Astrocyte (in vitro differentiated cells and primary cell): ENCODE measurements at regions not wholly inside any gene's neighbourhood (a gene's known extent, or its start where the extent isn't known, plus 50 kb on each side); places are given as distances from the start of the nearest gene placed in this dataset.

Experiments
- DNase-seq: peaks from one replicate; pipeline ENCODE4 v3.0.0-alpha.2; 2010; ENCODE audit warnings: low read depth
- FAIRE-seq: peaks from 2 replicates; lab custom pipeline; 2011; peaks lifted over from hg19 to GRCh38; lab: Jason Lieb, UNC
- H2AFZ ChIP-seq: 2 replicates; pipeline ENCODE4 v1.6.0; 2012; ENCODE audit warnings: low read depth, low read length, inconsistent platforms
- H3K27ac ChIP-seq: 2 replicates; pipeline ENCODE4 v1.5.1; 2011; ENCODE audit warnings: low read depth, low read length, inconsistent platforms
- H3K27me3 ChIP-seq: 2 replicates; pipeline ENCODE4 v1.6.0; 2011; ENCODE audit warnings: low read length, inconsistent platforms; ENCODE audit not compliant: insufficient read depth
- H3K36me3 ChIP-seq: 2 replicates; pipeline ENCODE4 v1.5.1; 2011; ENCODE audit warnings: low read length, inconsistent platforms; ENCODE audit not compliant: insufficient read depth
- H3K4me1 ChIP-seq: 2 replicates; pipeline ENCODE4 v1.5.1; 2011; ENCODE audit warnings: low read length, inconsistent platforms; ENCODE audit not compliant: insufficient read depth
- H3K4me2 ChIP-seq: 2 replicates; pipeline ENCODE4 v1.6.0; 2012; ENCODE audit warnings: low read length, inconsistent platforms
- H3K4me3 ChIP-seq: 2 replicates; pipeline ENCODE4 v1.5.1; 2011; ENCODE audit warnings: low read depth, mild to moderate bottlenecking, low read length, inconsistent platforms; ENCODE audit not compliant: insufficient read depth
- H3K79me2 ChIP-seq: 2 replicates; pipeline ENCODE4 v1.6.0; 2012; ENCODE audit warnings: mild to moderate bottlenecking, low read length, inconsistent platforms; ENCODE audit not compliant: insufficient read depth
- H3K9ac ChIP-seq: 2 replicates; pipeline ENCODE4 v1.6.0; 2012; ENCODE audit warnings: mild to moderate bottlenecking, low read length, inconsistent platforms
- H3K9me3 ChIP-seq: 2 replicates; pipeline ENCODE4 v1.5.1; 2012; ENCODE audit warnings: low read depth, mild to moderate bottlenecking, low read length, inconsistent platforms; ENCODE audit not compliant: insufficient read depth
- H4K20me1 ChIP-seq: 2 replicates; pipeline ENCODE4 v1.6.0; 2012; ENCODE audit warnings: low read length, inconsistent platforms; ENCODE audit not compliant: insufficient read depth
- H3K27ac Mint-ChIP-seq: one replicate; pipeline ENCODE4 v1.8.0; 2021; ENCODE audit warnings: mild to moderate bottlenecking, mixed read lengths; ENCODE audit not compliant: unreplicated experiment
- H3K27me3 Mint-ChIP-seq: one replicate; pipeline ENCODE4 v1.8.0; 2021; ENCODE audit warnings: low read depth, mixed read lengths; ENCODE audit not compliant: unreplicated experiment
- H3K36me3 Mint-ChIP-seq: one replicate; pipeline ENCODE4 v1.8.0; 2021; ENCODE audit warnings: low read depth, mixed read lengths; ENCODE audit not compliant: unreplicated experiment
- H3K4me1 Mint-ChIP-seq: one replicate; pipeline ENCODE4 v1.8.0; 2021; ENCODE audit warnings: low read depth, mixed read lengths; ENCODE audit not compliant: unreplicated experiment
- H3K4me3 Mint-ChIP-seq: one replicate; pipeline ENCODE4 v1.8.0; 2021; ENCODE audit warnings: mild to moderate bottlenecking, moderate library complexity, mixed read lengths; ENCODE audit not compliant: unreplicated experiment
- H3K9me3 Mint-ChIP-seq: one replicate; pipeline ENCODE4 v1.8.0; 2021; ENCODE audit warnings: mild to moderate bottlenecking, mixed read lengths; ENCODE audit not compliant: unreplicated experiment
- CTCF ChIP-seq: IDR thresholded peaks from 2 replicates; pipeline ENCODE4 v1.5.1; 2011; ENCODE audit warnings: low read depth, mild to moderate bottlenecking, inconsistent platforms, low read length, moderate library complexity; ENCODE audit not compliant: insufficient read depth
- EZH2 ChIP-seq: IDR thresholded peaks from 2 replicates; pipeline ENCODE4 v1.6.1; 2012; ENCODE audit warnings: mild to moderate bottlenecking, low read length, inconsistent platforms; ENCODE audit not compliant: insufficient read depth

GRCh38 chr3:153337369-153337768 is 175.3 kb downstream of the RAP2B start:
- no peaks in the 10 kb centered on the region for H3K27me3 ChIP-seq
- peaks cover 7% of the 10 kb centered on the region for H3K9me3 Mint-ChIP-seq
- peaks cover 8% of the 10 kb centered on the region for H3K4me1 ChIP-seq
- H3K4me1 Mint-ChIP-seq, result peaks cover 28% of the 10 kb centered on the region
- H3K79me2 ChIP-seq, result no peaks in the 10 kb centered on the region
- no peaks in the 10 kb centered on the region for H3K27me3 Mint-ChIP-seq
- no peak overlapping the region for H2AFZ ChIP-seq
- no peaks in the 10 kb centered on the region for H3K9me3 ChIP-seq
- peak overlapping the region; percentile 56 for H3K27ac Mint-ChIP-seq
- no peak overlapping the region for H3K4me3 Mint-ChIP-seq
- TF ChIP-seq CTCF, result no peak
- no peak for TF ChIP-seq EZH2
- H3K4me2 ChIP-seq, result no peak overlapping the region
- no peaks in the 10 kb centered on the region for H3K36me3 ChIP-seq
- FAIRE-seq (no peak), DNase-seq (no peak)
- H4K20me1 ChIP-seq, result no peaks in the 10 kb centered on the region
- H3K9ac ChIP-seq, result no peak overlapping the region
- no peak overlapping the region for H3K27ac ChIP-seq
- peaks cover 5% of the 10 kb centered on the region for H3K36me3 Mint-ChIP-seq
- no peak overlapping the region for H3K4me3 ChIP-seq

GRCh38 chr3:153338487-153338886 is 176.5 kb downstream of the RAP2B start:
- H3K27ac ChIP-seq, result no peak overlapping the region
- no peaks in the 10 kb centered on the region for H3K9me3 ChIP-seq
- H3K36me3 Mint-ChIP-seq, result peaks cover 5% of the 10 kb centered on the region
- no peak for TF ChIP-seq EZH2
- no peak for TF ChIP-seq CTCF
- H3K27me3 ChIP-seq, result no peaks in the 10 kb centered on the region
- peaks cover 7% of the 10 kb centered on the region for H3K9me3 Mint-ChIP-seq
- H2AFZ ChIP-seq, result no peak overlapping the region
- no peaks in the 10 kb centered on the region for H3K79me2 ChIP-seq
- H3K36me3 ChIP-seq, result no peaks in the 10 kb centered on the region
- peak overlapping the region; percentile 97 for H3K27ac Mint-ChIP-seq
- H3K4me1 Mint-ChIP-seq, result peaks cover 37% of the 10 kb centered on the region
- H3K4me1 ChIP-seq, result peaks cover 8% of the 10 kb centered on the region
- FAIRE-seq, result no peak
- no peak overlapping the region for H3K9ac ChIP-seq
- no peak overlapping the region for H3K4me3 ChIP-seq
- no peak overlapping the region for H3K4me3 Mint-ChIP-seq
- H4K20me1 ChIP-seq, result no peaks in the 10 kb centered on the region
- peak; percentile 80 for DNase-seq
- no peaks in the 10 kb centered on the region for H3K27me3 Mint-ChIP-seq
- peak overlapping the region; percentile 0 for H3K4me2 ChIP-seq

- no peak for FAIRE-seq
Observed at GRCh38 chr3:153339065-153339464, 177.0 kb downstream of the RAP2B start.

More at GRCh38 chr3:153339065-153339464, 177.0 kb downstream of the RAP2B start:
- H3K36me3 ChIP-seq, result no peaks in the 10 kb centered on the region
- H3K79me2 ChIP-seq, result no peaks in the 10 kb centered on the region
- Mint-ChIP-seq H3K27ac (peak overlapping the region; percentile 97), H3K36me3 (peaks cover 5% of the 10 kb centered on the region), H3K4me3 (no peak overlapping the region), H3K27me3 (no peaks in the 10 kb centered on the region), H3K9me3 (peaks cover 7% of the 10 kb centered on the region), H3K4me1 (peaks cover 43% of the 10 kb centered on the region)
- no peaks in the 10 kb centered on the region for H3K27me3 ChIP-seq
- H3K4me1 ChIP-seq, result peaks cover 8% of the 10 kb centered on the region
- H2AFZ ChIP-seq, result no peak overlapping the region
- no peak for TF ChIP-seq EZH2
- TF ChIP-seq CTCF, result no peak
- H4K20me1 ChIP-seq, result no peaks in the 10 kb centered on the region
- H3K9me3 ChIP-seq, result no peaks in the 10 kb centered on the region
- no peak overlapping the region for H3K27ac ChIP-seq
- H3K4me3 ChIP-seq, result no peak overlapping the region
- H3K4me2 ChIP-seq, result peak overlapping the region; percentile 0
- DNase-seq, result no peak
- H3K9ac ChIP-seq, result no peak overlapping the region
